Esophagus squamous epithelium (tissue), 4 donors: ENCODE measurements at regions not wholly inside any gene's neighbourhood (a gene's known extent, or its start where the extent isn't known, plus 50 kb on each side); places are given as distances from the start of the nearest gene placed in this dataset.

Experiments
- CTCF ChIP-seq, 6 experiments: fragments of 450-650 bp in 4 of 6; fragments of 200-600 bp in 2 of 6; sonication (generic) in 2 of 6; IDR thresholded peaks; one replicate each; pipeline ENCODE4 v1.5.1; 2016 to 2019; ENCODE audit warnings: antibody characterized with exemption in 6 of 6, mild to moderate bottlenecking in 4 of 6, moderate library complexity in 4 of 6
- POLR2A ChIP-seq, 4 donors: fragments of 450-650 bp; IDR thresholded peaks; one replicate each; pipeline ENCODE4 v1.6.1; 2017; ENCODE audit warnings: antibody characterized with exemption in 4 of 4, mild to moderate bottlenecking in 4 of 4, moderate library complexity in 3 of 4

GRCh38 chr17:71634376-71634775, 486.4 kb upstream of the SOX9 start:
- TF ChIP-seq CTCF (IDR thresholded peaks at IDR 0.05) (no peak), POLR2A (IDR thresholded peaks at IDR 0.05) (no peak)
